Hematopoietic multipotent progenitor cell treated with erythropoietin and hydrocortisone succinate and interleukin-3 and kit ligand, for 6 days (in vitro differentiated cells): ENCODE measurements at regions not wholly inside any gene's neighbourhood (a gene's known extent, or its start where the extent isn't known, plus 50 kb on each side); places are given as distances from the start of the nearest gene placed in this dataset.
A peak's percentile ranks its signal among the peaks of the same experiment; 100 is the strongest.
"Not testable (repeated sequence)": the region's sequence is repeated elsewhere in the genome, so short reads cannot be mapped to it uniquely, and the experiment has no call there.

Source experiments
- DNase-seq: peaks from one replicate; pipeline ENCODE4 v3.0.0-alpha.2; 2015

DNA sequence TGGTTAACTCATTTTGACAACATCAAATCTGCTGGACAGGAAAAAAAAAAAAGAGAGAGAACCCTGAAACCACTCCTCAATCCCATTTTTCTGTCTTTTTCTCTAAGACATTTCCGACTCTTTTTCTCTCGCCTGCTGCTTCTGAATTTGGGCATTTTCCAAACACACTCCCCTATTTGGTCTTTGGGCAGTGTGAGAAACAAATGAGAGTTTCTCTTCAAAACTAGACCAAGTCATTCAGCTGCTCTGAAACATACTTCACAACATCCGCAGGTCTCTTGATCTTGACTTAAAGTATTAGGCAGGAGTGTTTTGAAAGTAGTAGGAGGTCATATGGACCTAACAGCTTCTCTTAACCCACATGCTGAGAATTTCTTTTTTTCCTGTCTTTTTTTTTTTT is 364.8 kb upstream of the ESRRG start:
- DNase-seq = no peak

DNA sequence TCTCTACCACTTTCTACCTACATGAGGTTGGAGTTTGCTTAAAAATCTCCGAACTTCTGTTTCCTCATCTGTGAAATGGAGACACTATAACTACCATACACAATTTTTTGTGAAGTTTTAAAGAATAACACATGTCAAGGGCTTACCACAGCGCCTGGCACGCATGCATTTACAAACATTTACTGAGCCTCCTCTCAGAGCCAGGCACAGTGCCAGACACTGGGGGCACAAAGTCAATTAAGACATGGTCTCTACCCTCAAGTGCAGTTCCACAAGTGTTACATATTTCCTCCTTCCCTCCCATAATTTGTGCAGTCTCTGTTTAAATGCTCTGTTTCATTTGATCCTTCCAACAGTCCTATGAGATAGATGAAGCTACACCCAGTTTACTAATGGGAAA is 356.4 kb upstream of the ESRRG start:
- DNase-seq = no peak

DNA sequence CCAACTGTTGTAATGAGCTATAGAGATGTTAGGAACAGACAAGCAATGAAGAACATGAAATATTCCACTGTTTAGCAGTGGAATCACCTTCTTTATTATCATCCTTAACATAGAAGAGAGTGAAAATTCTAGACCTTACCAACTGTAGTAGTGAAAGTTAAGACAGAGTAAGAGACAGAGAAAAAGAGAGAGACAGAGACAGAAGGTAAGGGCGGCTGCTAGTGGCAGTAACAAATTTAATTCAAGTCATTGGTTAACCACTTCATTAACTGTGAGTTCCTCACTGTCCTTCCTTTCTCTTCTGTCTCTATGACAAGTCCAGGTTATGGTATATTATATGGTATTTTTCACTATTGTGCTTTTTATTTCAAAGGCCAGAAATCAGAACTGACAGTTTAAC is 355.7 kb upstream of the ESRRG start:
- no peak for DNase-seq

DNA sequence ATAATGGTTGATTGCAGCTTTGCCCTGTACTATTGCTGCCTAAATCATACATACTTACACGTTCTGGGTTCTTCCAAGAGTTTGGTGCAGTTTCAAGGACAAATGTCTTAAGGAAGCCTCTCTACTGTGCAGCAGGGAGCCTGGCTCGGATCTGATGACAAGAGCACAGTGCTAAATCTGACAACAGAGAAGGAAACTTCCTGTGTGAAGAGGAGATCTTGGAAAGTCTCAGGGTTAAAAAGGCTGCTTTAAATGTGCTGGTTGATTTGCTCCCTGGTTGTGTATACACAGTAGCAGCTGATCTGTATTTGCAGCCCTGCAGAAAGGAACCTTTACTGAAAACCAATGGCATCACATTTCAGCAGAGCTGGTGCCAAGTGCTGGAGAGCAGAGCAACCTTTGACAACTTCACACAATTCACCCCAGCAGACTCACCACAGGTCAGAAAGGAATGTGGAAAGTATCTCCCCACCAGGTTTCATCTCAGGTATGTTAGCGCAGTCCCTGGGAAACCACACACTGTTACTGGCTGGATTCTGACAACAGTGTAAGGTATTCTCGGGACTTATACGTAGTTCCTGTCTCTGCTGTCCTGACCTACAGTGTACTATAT is 355.0 kb upstream of the ESRRG start:
- no peak for DNase-seq

DNA sequence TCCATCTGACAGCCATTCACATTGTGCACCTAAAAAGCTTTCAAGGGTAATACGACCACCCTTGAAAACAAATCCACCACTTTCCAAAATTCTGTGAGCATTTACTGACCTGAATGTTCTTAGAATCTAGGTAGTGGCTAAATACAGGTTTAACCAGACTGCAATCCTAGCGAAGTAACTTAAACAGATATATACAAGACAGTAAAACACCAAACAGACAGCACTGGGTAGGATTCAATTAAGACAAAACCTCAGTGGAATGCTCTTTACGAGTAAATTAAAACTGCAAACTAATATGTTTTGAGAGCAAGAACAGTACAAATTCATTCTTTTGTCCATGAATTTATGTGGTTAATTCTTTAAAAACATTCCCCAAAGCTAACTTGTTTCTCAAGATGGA is 354.2 kb upstream of the ESRRG start:
- no peak for DNase-seq

DNA sequence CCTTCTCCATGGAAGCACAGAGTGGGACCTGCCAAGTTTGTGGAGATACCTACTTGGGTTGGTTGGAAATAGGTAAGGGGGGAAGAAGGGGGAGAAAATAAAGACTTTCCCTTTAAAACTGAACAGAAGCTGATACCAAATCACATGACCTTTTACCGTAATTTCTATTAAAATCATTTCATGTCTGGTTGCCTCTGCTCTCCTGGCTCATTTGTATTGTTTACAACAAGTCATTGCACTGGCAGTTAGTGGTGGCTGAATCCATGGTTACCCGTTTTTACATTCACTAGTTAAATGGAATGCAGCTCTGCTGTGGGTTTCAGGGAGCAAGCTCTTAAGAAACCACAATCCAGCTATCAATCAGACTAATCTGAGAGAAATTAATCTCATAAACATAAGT is 353.7 kb upstream of the ESRRG start:
- no peak for DNase-seq

DNA sequence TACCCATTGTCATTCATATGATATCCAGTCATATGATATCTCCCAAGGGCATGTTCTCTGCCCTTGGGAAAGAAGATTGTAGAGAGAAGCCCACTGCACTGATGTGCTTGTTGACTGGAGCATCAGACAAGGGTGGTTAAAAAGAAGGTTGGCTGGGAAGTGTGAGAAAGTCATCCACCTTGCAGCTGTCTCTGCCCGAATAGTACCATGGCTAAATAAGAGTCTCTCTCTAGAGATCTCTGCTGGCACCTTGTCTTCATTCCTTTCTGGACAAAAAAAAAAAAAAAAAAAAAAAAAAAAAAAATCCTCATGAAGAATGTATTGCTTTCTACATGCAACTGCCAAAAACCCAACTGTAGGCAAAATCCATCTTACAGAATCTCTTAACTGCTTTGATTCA is 349.7 kb upstream of the ESRRG start:
- DNase-seq = no peak

DNA sequence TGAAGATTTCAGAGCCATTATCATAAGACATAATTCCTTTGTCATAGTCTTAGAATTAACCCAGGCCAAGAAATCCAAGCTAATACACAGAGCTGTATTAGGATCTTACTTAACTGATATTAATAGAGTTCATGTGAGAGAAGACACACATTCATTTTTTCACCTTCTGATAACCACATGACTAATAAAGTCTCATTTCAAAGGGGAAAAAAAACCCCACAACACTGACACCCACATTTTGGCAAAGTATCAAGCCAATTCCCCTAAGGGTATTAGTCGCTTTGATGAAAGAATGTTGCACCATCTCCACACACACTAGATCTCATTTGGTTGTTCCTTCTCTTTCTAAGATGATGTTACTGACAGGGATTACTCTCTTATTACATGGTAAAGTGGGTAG is 344.4 kb upstream of the ESRRG start:
- no peak for DNase-seq

DNA sequence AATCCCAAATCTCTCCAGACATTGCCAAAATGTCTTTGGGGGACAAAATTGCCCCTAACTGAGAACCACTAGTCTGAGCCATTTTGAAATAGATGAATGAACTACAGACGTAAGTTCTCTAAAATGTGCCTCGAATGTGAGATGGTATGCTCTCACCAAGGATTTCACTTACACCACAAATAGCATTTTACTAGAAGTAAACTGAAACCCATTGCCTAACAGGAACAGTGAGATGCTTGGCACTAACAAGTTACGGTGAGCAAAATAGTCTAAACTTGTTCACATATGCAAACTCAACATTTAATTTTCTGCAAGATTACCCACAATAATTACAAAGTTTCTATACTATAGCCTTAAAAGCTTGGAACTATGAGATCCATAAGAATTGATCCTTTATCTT is 343.6 kb upstream of the ESRRG start:
- no peak for DNase-seq

DNA sequence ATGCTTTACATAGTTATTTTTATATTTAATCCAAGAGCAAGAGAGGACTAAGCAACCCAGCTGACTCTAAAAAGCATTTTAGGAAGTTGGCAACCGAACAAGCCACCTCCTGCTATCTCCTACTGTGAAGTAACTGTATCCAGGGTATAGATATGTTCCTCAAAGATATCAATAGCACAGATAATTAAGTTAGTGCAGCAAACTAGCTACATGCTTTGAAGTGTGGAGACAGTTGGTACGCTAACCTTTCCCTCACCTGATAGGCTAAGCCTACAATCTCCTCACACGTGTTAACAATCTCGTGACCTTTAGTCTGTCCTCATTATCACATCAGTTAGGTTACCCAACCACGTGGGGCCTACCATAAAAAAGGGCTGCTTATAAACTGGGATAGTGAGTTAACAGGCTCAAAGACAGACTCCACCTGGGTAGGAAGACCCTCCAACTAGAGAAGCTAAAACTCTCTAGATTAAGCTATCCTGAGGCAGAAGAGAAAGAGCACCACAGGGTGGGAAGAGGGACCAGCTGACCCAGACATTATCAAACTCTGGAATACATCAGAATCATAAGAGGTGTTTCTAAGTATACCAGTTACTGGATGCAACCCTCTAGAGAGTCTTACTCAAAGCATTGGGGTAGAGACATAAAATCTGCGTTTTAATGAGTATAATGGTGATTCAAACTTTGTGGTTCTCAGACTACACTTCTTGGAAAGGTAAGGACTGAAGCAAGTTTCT is 340.1 kb upstream of the ESRRG start:
- DNase-seq = no peak

DNA sequence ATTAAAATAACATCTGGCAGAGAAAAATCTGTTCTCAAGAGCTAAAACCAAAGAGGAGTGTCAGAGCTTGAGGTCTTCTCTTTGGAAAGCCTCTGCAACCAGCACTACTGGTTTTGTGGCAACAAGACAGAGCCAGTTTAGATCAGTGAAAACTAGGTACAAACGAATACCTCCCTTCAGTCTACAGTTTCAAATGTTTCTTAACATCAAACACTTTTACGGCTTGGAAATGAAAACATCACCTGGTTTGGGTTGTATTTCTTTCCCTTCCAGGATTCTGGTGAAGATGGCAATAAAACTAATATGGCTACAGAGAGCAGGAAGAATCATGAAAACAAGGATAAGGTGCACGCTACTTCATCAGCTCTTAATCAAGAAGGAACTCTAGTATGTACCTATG is 339.4 kb upstream of the ESRRG start:
- no peak for DNase-seq

DNA sequence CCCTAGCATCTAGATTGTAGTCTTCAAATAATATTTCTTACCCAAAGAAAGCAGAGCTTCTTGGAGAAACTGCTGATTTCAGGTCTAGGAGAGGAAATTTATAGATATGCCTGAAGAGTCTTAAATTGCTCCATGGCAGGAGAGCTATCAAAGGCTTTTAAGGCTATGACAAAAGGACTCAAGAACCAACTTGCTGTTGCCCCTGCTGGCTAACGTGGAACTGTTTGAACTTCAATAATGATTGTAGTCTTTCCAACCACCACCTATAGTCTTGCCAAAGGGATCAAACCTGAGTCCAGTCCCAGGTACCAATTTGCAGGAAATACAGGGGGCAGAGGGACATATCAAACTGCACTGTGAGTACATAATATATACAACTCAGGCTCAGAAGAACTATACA is 336.2 kb upstream of the ESRRG start:
- no peak for DNase-seq

DNA sequence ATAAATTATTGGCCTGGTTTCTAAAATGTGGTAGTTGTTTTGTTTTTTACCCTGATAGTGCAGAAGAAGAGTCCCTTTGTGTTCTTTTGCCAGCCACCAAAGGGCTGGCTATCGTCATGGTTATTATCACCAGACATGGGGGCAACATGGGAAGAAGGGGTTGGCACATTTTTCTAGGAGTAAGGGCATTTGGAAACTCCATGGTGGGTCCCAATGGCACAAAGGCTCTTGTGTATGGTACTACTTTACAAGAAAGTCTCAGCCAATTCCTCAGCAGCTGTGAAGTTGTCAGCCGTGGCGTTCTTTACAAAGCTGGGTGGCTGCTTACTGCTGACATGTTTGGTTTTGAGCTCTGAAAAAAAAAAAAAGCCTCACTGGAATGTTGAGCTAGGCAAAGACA is 330.4 kb upstream of the ESRRG start:
- DNase-seq = no peak

DNA sequence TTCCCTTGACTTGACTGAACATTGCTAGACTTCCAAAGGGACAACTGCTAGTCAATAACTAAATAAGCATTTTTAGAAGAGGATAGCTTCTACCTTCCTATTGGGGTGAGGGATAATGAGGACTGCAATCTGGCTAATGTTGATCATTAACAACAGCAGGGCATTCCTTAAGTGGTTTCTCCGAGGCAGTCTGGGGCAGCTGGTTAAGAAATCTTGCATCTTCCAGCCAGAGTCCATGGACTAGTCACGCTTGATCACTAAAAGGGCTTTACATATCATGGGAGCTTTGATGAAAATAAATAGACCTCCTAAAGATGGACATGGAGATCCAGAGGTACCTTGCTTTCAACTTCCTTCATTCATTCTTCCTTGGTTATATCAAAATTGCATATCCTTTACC is 329.4 kb upstream of the ESRRG start:
- DNase-seq = no peak

DNA sequence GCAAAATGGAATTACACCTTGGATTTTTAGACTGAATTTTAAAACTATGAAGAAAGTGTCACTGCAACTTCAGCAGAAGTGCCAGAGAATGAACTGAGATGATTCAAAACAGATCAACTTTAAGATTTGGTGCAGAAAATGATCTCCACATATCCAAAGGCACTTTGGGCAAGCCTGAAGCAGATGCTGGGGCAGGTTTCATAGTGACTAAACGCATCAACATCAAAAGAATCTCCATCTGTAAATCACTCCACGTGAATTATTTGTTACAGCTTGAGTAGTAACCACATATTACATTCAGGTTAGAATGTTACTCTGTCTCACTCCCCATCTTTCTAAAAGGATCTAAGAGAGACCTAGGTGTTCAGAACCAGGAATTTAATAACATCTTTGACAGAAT is 329.0 kb upstream of the ESRRG start:
- DNase-seq = no peak

DNA sequence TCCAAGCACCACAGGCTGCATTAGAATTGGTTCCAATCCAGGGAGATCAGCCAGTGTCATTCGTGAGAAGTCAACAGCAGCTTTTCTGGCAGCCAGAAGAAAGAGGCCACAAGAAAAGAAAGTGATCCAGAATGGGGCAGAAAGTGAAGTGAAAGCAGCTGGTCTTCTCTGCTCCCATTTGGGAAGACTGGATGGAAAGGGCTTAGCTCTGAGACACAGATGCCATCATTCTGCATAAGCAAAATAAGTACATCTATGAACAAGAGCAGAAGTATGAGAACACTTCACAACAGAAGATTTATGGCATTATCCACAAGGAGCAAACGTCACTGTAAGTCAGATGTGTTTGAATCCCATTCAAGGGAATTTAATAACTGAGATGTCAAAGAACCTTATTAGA is 326.5 kb upstream of the ESRRG start:
- DNase-seq = no peak

DNA sequence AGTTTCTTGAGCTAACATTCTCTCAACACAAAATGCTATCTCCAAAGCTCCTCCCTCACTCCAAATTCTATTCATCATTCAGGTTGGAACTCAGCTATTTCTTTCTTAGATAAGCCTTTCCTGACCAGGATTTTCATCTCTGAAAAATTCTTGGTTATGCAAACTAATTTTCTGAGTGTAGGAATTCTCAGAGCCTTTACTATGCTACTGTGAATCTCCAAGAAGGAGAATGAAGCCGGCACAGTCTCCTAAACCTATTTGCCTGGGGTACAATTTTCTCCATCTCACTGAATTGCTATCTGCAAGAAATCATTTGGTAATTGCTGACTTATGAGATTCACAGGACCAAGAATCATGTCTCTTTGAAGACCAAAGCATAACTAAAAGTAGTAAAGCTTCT is 325.9 kb upstream of the ESRRG start:
- no peak for DNase-seq

DNA sequence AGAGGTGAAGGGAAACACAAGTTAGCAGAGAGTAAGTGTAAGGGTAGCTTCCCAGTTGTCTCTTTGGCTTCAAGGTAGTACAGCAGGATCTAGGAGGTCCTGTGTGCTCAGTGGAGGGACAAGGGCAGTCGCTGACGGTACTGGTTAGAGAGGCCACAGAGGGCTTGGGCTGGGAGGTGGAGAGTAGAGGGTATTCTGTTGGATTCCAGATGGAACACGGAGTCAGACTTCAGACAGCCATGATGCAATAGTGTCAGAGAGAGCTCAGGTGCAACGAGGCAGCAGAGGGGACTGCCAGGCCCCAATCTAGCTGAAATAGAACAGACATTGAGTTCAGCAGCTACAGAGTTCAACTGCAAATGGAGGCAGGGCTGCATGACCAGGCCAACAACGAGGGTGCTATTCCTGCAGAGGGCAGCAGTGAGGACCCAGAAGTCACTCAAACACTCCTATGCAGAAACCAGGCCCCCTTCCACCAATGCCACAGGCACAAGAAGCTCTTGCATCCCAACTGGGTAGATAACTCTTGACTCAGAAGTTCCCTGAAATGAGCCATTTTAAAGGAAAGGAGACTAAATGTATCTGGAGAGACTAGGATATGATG is 325.0 kb upstream of the ESRRG start:
- DNase-seq = peak; percentile 15

DNA sequence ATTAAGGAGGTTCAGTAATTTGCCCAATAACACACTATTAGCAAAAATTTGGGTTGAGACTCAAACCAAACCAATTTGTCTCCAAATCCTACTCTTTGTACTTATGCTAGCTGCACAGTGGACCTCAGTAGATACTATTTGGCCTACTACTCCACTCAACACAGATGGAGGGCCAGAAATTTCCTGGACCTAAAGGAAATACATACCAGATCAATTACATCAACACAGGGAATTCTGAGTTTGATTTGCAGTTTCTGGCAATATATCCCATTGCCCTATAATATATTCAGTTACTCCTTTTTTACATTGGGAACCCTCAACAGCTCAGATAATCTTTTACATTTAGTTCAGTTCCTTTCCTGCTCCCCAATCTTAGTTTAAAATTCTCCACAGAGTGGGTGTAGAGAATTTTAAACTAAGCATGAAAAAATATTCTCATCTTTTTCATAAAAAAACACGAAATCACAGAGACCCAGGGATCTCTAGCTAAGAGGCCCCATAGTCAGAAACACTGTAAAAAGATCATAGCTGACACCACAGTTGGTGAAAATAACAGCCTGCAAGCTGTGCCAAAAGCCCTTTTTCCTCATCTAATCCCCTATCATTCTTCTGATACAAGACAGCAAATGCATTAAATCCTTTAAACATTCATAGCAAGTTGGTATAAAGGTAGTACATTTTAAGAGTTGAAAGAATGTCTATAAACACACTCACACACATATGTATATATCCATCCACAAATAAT is 317.7 kb upstream of the ESRRG start:
- DNase-seq = no peak

DNA sequence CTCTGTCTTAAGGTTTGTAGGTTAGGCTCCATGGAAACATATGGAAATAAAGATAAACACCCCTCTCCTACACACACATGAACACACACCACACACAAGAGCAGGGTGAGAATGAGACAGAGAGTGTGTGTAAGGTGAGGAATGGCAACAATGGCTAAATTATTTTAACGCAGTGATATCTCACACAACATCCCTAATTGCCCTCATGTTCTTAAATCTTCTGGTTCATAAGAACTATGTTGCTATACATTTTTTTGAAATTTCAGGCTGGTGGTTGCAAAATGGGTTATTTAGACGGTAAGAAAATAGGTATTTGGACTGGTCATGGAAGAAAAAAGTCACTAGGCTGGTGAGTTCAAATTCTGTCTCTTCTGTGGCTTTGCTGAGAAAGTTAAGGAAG is 316.7 kb upstream of the ESRRG start:
- DNase-seq = no peak

DNA sequence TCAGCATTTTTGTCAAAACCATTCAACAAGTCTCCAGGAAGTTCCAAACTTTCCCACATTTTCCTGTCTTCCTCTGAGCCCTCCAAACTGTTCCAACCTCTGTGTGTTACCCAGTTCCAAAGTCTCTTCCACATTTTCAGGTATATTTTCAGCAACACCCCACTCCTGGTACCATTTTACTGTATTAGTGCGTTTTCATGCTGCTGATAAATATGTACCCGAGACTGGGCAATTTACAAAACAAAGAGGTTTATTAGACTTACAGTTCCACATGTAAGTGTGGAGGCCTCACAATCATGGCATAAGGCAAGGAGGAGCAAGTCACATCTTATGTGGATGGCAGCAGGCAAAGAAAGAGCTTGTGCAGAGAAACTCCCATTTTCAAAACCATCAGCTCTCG is 315.9 kb upstream of the ESRRG start:
- not testable (repeated sequence) for DNase-seq

DNA sequence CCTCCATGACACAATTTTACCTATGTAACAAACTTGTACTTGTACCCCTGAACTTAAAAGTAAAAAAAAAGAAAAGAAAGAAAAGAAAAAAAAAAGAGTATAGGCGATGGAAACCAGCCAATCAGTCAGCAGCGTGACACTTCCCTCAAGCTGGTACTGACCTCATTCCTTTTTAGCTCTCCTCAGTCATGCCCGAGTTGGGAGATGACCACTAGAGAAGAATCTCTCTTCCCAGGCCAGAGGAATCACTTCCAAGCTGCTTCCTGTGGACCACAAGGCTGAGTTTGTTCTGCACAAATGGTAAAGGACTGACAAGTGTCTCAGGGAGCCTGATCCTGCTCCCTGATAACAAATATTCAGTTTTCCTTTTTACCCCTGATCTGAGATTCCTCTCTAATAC is 313.5 kb upstream of the ESRRG start:
- DNase-seq = no peak

DNA sequence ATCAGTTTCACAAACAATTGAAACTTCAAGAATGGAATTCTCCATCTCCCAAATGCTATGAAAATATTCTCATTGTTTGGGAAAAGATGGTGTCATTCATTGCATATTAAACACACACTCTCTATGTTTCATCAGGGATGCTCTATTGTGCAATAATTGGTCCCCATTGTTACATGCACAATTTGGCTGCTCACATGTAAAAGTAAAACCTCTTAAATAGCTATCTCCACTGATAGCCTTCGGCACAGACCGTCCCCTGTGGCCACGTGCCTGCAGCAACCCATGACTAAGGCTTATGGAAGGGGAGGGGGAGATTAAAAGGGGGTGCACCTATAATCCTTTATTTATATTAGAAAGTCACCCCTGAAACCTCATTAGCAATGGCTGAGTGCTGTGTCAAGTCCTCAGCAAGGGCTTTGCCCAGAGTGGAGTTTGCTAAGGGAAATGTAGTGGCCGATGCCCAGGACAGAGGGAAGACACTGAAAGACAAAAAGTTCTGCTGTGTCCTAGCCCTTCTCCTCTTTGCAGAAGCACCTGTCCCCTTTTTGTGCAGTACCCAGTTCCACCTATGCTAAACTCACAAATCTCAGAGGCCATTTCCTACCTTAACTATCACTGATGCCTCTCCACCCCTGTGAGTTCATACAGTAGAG is 309.6 kb upstream of the ESRRG start:
- DNase-seq = no peak
